GM23338 (cell line): ENCODE measurements at regions not wholly inside any gene's neighbourhood (a gene's known extent, or its start where the extent isn't known, plus 50 kb on each side); places are given as distances from the start of the nearest gene placed in this dataset.

Experiments
- ATAC-seq: fragments of 200-7000 bp; cut with Tn5 transposase; 3 replicates; pipeline ENCODE4 v1.9.1; 2020
- DNase-seq: peaks from one replicate; pipeline ENCODE4 v3.0.0-alpha.2; 2015; ENCODE audit warnings: low spot score
- H2AFZ ChIP-seq: fragments of 200-600 bp; sonication (generic); 2 replicates; pipeline ENCODE4 v1.8.0; 2016; ENCODE audit warnings: antibody characterized with exemption, mild to moderate bottlenecking, moderate library complexity
- H3F3A ChIP-seq: fragments of 200-600 bp; sonication (generic); replicated peaks from 2 replicates; pipeline ENCODE4 v1.8.0; 2017; ENCODE audit warnings: antibody characterized with exemption, mixed run types, low read depth
- H3K27ac ChIP-seq: fragments of 200-600 bp; sonication (generic); 2 replicates; pipeline ENCODE4 v1.6.1; 2016; ENCODE audit warnings: low read depth
- H3K27me3 ChIP-seq: fragments of 200-600 bp; sonication (generic); 2 replicates; pipeline ENCODE4 v1.8.0; 2016; ENCODE audit warnings: mild to moderate bottlenecking, mixed run types, moderate library complexity; ENCODE audit not compliant: insufficient read depth
- H3K36me3 ChIP-seq: fragments of 200-600 bp; sonication (generic); 2 replicates; pipeline ENCODE4 v1.8.0; 2016; ENCODE audit warnings: mild to moderate bottlenecking; ENCODE audit not compliant: insufficient read depth
- H3K4me1 ChIP-seq: fragments of 200-600 bp; sonication (generic); 2 replicates; pipeline ENCODE4 v1.8.0; 2016; ENCODE audit warnings: mild to moderate bottlenecking, moderate library complexity; ENCODE audit not compliant: insufficient read depth
- H3K4me2 ChIP-seq: fragments of 200-600 bp; sonication (generic); 2 replicates; pipeline ENCODE4 v1.7.1; 2017; ENCODE audit warnings: mixed run types
- H3K4me3 ChIP-seq: fragments of 200-600 bp; sonication (generic); 2 replicates; pipeline ENCODE4 v1.6.1; 2016; ENCODE audit warnings: mixed run types
- H3K79me2 ChIP-seq: fragments of 200-600 bp; sonication (generic); replicated peaks from 2 replicates; pipeline ENCODE4 v1.8.0; 2017; ENCODE audit warnings: mild to moderate bottlenecking; ENCODE audit not compliant: insufficient read depth
- H3K9me2 ChIP-seq: fragments of 200-600 bp; sonication (generic); 2 replicates; pipeline ENCODE4 v1.8.0; 2017; ENCODE audit not compliant: insufficient read depth
- H4K20me1 ChIP-seq: fragments of 200-600 bp; sonication (generic); replicated peaks from 2 replicates; pipeline ENCODE4 v1.8.0; 2017; ENCODE audit warnings: mild to moderate bottlenecking; ENCODE audit not compliant: insufficient read depth
- H3K27ac Mint-ChIP-seq: 2 replicates; pipeline ENCODE4 v1.8.0; 2020; ENCODE audit warnings: inconsistent platforms, mild to moderate bottlenecking, moderate library complexity, mixed read lengths
- H3K27me3 Mint-ChIP-seq: 3 replicates; pipeline ENCODE4 v1.8.0; 2022; ENCODE audit warnings: low read depth, mild to moderate bottlenecking, moderate library complexity, mixed read lengths, inconsistent platforms; ENCODE audit not compliant: insufficient read depth, poor library complexity
- H3K36me3 Mint-ChIP-seq: 3 replicates; pipeline ENCODE4 v1.8.0; 2021; ENCODE audit warnings: low read depth, mild to moderate bottlenecking, inconsistent platforms, moderate library complexity, mixed read lengths
- H3K4me1 Mint-ChIP-seq: 3 replicates; pipeline ENCODE4 v1.8.0; 2020; ENCODE audit warnings: mild to moderate bottlenecking, inconsistent platforms, mixed read lengths
- H3K4me3 Mint-ChIP-seq: 3 replicates; pipeline ENCODE4 v1.8.0; 2021; ENCODE audit warnings: moderate library complexity, mild to moderate bottlenecking, inconsistent platforms, mixed read lengths
- H3K9me3 Mint-ChIP-seq: 3 replicates; pipeline ENCODE4 v1.8.0; 2020; ENCODE audit warnings: moderate library complexity, mild to moderate bottlenecking, inconsistent platforms, mixed read lengths
- CREB1 ChIP-seq: fragments of 250-450 bp; sonication (Bioruptor Pico); IDR thresholded peaks from 2 replicates; pipeline ENCODE4 v1.5.0; 2020; ENCODE audit warnings: low read depth, mild to moderate bottlenecking, moderate library complexity
- JUNB ChIP-seq: IDR thresholded peaks from one replicate; pipeline ENCODE4 v1.6.1; 2016; ENCODE audit warnings: antibody characterized with exemption; ENCODE audit not compliant: unreplicated experiment
- NANOG ChIP-seq: IDR thresholded peaks from 2 replicates; pipeline ENCODE4 v1.6.1; 2016; ENCODE audit warnings: antibody characterized with exemption, borderline replicate concordance
- STAT1 ChIP-seq: IDR thresholded peaks from one replicate; pipeline ENCODE4 v1.6.1; 2016; ENCODE audit warnings: antibody characterized with exemption; ENCODE audit not compliant: unreplicated experiment
- ZNF114 ChIP-seq: fragments of 250-450 bp; sonication (Bioruptor Pico); IDR thresholded peaks from 2 replicates; pipeline ENCODE4 v1.5.0; 2020; ENCODE audit warnings: mild to moderate bottlenecking, moderate library complexity
- ZNF331 ChIP-seq: fragments of 250-450 bp; sonication (Bioruptor Pico); IDR thresholded peaks from 2 replicates; pipeline ENCODE4 v1.5.0; 2020; ENCODE audit warnings: low read depth, mild to moderate bottlenecking, moderate library complexity
- TF ChIP-seq, protein P1 (sequence below): IDR thresholded peaks from one replicate; pipeline ENCODE4 v1.6.1; 2018; ENCODE audit warnings: antibody characterized with exemption; ENCODE audit not compliant: unreplicated experiment
- TF ChIP-seq, protein P2 (sequence below), 2 experiments: fragments of 200-600 bp in 1 of 2; sonication (generic) in 1 of 2; conservative IDR thresholded peaks; 2 replicates each; pipeline versions ENCODE4 v1.5.1 to v1.6.1; 2016 to 2017; ENCODE audit warnings: antibody characterized with exemption in 2 of 2, low read depth in 2 of 2, mild to moderate bottlenecking in 2 of 2, moderate library complexity in 1 of 2
- TF ChIP-seq, protein P3 (sequence below): fragments of 250-450 bp; sonication (Bioruptor Pico); IDR thresholded peaks from 2 replicates; pipeline ENCODE4 v1.5.0; 2020; ENCODE audit warnings: mild to moderate bottlenecking, moderate library complexity

DNA sequence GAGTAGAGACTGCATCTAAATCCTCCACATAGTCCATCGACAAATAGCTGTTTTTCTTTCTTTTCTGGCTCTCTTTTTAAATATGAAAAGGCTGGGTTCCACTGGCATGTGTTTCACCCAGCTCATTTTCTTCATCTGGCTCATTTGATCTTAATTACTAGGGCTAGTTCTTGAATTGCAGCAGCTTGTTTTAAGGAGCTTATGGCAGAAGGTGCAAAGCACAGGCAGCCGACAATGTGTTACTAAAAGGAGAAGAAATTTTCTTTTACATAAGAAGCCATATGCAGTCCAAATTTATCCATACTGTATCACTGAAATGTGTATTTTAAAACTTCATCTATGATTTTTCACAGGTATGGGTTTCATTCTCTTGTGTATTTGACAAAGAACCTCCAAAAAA, 205.6 kb upstream of the PTER start:
- Mint-ChIP-seq H3K27me3 (no peaks in the 10 kb centered on the region), H3K27ac (no peak overlapping the region), H3K4me1 (peaks cover 12% of the 10 kb centered on the region), H3K9me3 (peaks cover 18% of the 10 kb centered on the region), H3K4me3 (no peak overlapping the region), H3K36me3 (peaks cover 21% of the 10 kb centered on the region; the same call in 2 of the 3 replicates)
- H2AFZ ChIP-seq, result no peak overlapping the region; the same call in 1 of the 2 replicates
- H4K20me1 ChIP-seq, result no peaks in the 10 kb centered on the region
- TF ChIP-seq ZNF114 (CRISPR knock-in tag), result no peak
- no peak for TF ChIP-seq STAT1
- TF ChIP-seq CREB1, result no peak
- TF ChIP-seq ZNF331, result no peak
- TF ChIP-seq, protein P1, sequence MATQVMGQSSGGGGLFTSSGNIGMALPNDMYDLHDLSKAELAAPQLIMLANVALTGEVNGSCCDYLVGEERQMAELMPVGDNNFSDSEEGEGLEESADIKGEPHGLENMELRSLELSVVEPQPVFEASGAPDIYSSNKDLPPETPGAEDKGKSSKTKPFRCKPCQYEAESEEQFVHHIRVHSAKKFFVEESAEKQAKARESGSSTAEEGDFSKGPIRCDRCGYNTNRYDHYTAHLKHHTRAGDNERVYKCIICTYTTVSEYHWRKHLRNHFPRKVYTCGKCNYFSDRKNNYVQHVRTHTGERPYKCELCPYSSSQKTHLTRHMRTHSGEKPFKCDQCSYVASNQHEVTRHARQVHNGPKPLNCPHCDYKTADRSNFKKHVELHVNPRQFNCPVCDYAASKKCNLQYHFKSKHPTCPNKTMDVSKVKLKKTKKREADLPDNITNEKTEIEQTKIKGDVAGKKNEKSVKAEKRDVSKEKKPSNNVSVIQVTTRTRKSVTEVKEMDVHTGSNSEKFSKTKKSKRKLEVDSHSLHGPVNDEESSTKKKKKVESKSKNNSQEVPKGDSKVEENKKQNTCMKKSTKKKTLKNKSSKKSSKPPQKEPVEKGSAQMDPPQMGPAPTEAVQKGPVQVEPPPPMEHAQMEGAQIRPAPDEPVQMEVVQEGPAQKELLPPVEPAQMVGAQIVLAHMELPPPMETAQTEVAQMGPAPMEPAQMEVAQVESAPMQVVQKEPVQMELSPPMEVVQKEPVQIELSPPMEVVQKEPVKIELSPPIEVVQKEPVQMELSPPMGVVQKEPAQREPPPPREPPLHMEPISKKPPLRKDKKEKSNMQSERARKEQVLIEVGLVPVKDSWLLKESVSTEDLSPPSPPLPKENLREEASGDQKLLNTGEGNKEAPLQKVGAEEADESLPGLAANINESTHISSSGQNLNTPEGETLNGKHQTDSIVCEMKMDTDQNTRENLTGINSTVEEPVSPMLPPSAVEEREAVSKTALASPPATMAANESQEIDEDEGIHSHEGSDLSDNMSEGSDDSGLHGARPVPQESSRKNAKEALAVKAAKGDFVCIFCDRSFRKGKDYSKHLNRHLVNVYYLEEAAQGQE, result no peak
- TF ChIP-seq, protein P2, sequence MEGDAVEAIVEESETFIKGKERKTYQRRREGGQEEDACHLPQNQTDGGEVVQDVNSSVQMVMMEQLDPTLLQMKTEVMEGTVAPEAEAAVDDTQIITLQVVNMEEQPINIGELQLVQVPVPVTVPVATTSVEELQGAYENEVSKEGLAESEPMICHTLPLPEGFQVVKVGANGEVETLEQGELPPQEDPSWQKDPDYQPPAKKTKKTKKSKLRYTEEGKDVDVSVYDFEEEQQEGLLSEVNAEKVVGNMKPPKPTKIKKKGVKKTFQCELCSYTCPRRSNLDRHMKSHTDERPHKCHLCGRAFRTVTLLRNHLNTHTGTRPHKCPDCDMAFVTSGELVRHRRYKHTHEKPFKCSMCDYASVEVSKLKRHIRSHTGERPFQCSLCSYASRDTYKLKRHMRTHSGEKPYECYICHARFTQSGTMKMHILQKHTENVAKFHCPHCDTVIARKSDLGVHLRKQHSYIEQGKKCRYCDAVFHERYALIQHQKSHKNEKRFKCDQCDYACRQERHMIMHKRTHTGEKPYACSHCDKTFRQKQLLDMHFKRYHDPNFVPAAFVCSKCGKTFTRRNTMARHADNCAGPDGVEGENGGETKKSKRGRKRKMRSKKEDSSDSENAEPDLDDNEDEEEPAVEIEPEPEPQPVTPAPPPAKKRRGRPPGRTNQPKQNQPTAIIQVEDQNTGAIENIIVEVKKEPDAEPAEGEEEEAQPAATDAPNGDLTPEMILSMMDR (conservative IDR thresholded peaks at IDR 0.05; ENCODE audit: low read depth in 2 of 2), result no peak
- TF ChIP-seq NANOG, result no peak
- TF ChIP-seq, protein P3, sequence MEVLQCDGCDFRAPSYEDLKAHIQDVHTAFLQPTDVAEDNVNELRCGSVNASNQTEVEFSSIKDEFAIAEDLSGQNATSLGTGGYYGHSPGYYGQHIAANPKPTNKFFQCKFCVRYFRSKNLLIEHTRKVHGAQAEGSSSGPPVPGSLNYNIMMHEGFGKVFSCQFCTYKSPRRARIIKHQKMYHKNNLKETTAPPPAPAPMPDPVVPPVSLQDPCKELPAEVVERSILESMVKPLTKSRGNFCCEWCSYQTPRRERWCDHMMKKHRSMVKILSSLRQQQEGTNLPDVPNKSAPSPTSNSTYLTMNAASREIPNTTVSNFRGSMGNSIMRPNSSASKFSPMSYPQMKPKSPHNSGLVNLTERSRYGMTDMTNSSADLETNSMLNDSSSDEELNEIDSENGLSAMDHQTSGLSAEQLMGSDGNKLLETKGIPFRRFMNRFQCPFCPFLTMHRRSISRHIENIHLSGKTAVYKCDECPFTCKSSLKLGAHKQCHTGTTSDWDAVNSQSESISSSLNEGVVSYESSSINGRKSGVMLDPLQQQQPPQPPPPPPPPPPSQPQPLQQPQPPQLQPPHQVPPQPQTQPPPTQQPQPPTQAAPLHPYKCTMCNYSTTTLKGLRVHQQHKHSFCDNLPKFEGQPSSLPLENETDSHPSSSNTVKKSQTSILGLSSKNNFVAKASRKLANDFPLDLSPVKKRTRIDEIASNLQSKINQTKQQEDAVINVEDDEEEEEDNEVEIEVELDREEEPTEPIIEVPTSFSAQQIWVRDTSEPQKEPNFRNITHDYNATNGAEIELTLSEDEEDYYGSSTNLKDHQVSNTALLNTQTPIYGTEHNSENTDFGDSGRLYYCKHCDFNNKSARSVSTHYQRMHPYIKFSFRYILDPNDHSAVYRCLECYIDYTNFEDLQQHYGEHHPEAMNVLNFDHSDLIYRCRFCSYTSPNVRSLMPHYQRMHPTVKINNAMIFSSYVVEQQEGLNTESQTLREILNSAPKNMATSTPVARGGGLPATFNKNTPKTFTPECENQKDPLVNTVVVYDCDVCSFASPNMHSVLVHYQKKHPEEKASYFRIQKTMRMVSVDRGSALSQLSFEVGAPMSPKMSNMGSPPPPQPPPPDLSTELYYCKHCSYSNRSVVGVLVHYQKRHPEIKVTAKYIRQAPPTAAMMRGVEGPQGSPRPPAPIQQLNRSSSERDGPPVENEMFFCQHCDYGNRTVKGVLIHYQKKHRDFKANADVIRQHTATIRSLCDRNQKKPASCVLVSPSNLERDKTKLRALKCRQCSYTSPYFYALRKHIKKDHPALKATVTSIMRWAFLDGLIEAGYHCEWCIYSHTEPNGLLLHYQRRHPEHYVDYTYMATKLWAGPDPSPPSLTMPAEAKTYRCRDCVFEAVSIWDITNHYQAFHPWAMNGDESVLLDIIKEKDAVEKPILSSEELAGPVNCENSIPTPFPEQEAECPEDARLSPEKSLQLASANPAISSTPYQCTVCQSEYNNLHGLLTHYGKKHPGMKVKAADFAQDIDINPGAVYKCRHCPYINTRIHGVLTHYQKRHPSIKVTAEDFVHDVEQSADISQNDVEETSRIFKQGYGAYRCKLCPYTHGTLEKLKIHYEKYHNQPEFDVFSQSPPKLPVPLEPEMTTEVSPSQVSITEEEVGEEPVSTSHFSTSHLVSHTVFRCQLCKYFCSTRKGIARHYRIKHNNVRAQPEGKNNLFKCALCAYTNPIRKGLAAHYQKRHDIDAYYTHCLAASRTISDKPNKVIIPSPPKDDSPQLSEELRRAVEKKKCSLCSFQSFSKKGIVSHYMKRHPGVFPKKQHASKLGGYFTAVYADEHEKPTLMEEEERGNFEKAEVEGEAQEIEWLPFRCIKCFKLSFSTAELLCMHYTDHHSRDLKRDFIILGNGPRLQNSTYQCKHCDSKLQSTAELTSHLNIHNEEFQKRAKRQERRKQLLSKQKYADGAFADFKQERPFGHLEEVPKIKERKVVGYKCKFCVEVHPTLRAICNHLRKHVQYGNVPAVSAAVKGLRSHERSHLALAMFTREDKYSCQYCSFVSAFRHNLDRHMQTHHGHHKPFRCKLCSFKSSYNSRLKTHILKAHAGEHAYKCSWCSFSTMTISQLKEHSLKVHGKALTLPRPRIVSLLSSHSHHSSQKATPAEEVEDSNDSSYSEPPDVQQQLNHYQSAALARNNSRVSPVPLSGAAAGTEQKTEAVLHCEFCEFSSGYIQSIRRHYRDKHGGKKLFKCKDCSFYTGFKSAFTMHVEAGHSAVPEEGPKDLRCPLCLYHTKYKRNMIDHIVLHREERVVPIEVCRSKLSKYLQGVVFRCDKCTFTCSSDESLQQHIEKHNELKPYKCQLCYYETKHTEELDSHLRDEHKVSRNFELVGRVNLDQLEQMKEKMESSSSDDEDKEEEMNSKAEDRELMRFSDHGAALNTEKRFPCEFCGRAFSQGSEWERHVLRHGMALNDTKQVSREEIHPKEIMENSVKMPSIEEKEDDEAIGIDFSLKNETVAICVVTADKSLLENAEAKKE, result no peak
- TF ChIP-seq JUNB, result no peak
- no peak overlapping the region for H3K27ac ChIP-seq
- peaks cover 11% of the 10 kb centered on the region for H3K4me1 ChIP-seq
- no peaks in the 10 kb centered on the region for H3K79me2 ChIP-seq
- H3K9me2 ChIP-seq, result peaks cover 10% of the 10 kb centered on the region; the same call in 1 of the 2 replicates
- DNase-seq (no peak), ATAC-seq (no peak)
- no peaks in the 10 kb centered on the region for H3K36me3 ChIP-seq
- H3K4me3 ChIP-seq, result no peak overlapping the region
- no peaks in the 10 kb centered on the region for H3F3A ChIP-seq
- H3K27me3 ChIP-seq, result no peaks in the 10 kb centered on the region
- no peak overlapping the region for H3K4me2 ChIP-seq
